ENCODE measurements at regions not wholly inside any gene's neighbourhood (a gene's known extent, or its start where the extent isn't known, plus 50 kb on each side); places are given as distances from the start of the nearest gene placed in this dataset.

DNA sequence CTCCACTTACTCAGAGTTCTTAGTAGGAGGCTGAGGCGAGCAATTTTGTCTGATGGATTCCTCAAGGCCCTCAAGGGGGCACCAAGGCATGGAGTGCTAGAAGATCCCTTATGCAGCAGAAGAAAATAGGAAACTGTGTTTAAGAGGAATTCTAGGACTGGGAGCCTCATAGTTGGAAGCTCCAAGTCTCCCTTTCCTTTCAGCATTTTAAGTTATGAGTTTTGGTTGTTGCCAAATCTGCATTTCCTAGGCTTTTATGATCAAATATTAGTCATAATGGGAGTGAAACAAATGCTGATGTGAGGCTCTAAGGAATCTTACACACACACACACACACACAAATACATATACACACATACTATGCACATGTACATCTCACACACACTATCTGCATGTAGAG is 714.0 kb downstream of the UTRN start:
- DNase-seq = no peak

DNA sequence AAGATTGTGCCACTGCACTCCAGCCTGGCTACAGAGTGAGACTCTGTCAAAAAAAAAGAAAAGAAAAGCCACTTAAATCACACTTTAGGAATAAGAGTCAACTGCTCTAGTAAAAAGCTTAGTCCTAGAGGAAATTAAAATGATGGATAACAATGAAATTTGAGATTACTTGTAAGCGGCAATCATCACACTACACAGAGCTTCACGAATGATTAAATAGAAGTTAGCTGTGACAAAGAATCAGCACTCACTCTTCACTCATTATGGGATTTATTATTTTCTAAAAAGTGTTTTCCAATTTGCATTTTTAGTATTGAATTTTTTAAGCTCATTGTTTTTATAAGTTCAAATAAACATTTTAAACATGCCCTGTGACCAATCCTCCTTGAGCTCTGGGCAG is 718.0 kb downstream of the UTRN start:
- DNase-seq = no peak

DNA sequence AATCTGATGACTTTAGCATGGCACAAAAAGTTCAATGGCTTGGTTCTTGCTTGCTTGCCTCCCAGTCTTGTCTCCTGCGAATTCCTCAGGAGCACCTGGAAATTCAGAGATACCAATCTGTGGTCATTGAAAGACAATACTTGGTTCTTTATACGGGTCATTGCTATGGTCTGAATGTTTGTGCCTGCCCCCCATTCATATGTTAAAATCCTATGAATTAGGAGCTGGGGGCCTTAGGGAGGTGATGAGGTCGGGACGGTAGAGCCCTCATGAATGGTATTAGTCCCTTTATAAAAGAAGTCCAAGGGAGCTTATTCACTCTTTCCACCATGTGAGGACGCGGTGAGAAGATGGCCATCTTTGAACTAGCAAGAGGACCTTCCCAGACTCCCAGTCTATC is 721.8 kb downstream of the UTRN start:
- no peak for DNase-seq

DNA sequence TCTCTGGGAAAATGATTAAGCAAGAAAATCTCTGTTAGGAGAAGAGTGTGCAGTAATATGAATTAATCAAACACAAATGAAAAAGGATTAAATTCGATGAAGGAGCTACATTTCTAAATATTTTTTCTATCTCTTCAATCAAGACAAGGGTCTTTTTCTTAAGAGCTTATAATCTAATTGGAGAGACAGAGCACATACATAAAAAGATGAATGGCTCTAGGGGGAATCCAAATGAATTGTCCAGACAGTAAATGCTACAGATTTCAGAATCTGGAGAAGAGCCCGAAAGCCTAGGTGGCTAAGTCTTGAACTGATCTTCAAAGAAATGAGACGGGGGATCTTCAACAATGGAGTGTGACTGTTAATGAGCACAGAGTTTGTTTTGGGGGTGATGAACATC is 723.6 kb downstream of the UTRN start:
- DNase-seq = no peak

DNA sequence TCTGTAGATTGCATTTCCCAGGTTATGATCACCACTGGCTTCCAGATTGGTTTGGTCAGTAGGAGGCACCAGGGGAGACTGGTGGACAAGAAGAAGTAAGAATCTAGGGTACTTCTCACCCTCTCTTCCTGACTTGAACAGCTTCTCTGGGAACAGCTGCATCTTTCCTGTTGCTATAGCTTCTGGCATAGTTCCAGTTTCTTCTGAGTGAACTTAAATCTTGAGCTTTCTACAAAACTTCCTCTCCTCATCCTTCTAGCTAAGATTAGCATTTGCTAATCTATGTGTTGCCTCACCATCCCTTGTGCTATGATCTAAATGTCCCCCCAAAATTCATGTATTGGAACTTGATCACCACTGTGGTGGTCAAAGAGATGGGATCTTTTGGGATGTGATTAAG is 724.6 kb downstream of the UTRN start:
- no peak for DNase-seq

DNA sequence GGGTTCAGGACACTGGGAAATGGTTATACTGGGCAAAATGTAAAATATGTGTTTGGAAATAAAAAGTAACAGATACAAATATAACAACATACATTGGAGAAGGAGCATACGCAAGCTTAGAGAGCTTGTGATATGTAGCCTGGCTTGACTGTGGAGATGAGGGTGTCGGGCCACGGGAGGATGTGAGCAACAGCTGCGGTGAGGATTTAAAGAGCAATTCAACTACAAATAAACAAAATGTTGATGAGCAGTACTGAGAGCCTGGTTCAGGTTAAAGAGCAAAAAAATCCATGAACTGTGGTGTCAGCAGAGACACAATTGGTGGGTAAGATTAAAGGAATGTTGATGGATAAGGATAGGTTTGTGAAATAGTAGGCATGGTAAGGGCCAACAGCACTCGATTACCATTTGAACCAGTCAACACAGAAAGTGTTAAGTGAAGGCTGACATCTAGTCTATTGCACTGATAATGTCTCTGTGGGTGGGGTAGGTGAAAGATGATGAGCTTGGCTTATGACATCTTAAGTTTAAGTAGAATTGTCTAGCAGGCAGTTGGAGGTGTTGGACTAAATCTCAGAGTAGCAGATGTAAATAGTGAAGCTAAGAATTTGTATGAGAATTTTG is 723.2 kb downstream of the EPM2A start:
- DNase-seq = no peak

DNA sequence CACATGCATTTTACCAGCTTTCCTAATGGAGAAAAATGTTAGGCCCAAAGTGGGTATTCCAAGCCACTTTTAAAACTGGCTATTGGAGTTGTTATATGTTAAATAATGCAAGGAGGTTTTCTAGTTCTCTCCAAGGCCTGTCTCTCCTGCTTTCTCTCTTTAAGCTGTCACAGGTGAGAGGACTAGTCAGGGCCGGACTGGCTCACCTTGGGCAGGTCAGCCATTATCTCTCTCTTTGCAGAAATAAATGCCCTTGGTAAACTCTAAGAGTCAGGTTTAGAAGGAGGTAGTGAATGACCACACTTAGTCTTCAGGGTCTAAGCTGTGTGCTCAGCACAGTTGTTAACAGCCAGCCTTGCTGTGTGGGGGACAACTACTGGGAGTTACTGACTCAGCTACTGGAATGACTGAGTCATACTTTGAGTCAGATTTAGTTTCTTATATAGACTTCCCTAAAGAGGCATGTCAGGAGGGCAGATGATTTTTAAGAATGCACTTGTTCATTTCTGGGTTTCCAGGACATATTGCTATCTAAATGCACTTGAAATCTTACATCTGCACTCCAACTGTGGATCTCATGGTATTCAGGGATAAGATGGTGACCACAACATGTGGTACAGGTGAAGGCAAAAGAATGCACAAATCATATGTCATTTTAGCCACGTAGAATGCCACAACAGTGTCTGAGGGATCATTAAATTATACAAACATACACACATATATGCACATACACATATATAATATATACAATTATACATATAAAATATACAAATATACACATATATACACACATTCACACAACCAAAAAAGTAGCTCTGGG is 719.4 kb downstream of the EPM2A start:
- peak; percentile 90 for DNase-seq

DNA sequence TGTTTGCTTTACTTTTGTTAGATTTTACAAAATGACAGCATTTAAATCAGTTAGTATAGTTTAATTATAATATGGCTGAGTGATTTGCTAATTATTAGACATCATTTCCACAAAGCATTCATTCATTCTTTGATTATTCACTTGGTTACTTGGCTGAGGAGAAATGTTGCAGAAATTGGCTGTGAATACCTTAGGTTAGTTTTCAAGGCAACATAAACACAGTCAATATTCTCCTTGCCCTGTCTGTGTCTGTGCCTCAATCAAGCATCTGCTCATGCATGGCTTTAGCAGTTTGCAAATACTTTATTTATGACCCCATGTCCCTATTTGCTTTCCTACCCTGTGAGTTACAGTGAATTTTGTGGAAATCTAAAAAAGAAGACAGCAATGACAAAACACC is 718.3 kb downstream of the EPM2A start:
- DNase-seq = no peak

DNA sequence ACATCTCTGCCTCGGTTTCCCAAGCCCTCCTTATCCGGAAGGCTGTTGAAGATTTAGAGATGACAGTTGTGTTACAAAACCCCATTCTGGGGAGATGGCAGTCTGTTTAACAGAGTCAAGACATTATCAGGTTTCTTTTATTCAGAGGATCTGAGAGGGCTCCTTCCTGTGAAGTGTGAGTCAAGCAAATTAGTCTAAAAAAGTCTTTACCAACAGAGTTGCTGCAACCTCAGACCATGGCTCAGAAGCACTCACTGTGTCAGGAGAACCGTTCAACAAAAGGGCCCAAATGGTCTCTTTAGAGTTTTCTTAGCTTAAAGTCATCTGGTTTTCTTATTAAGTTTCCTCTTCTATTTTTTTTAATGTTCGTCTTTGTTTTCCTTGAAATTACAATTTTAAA is 717.8 kb downstream of the EPM2A start:
- DNase-seq = no peak

DNA sequence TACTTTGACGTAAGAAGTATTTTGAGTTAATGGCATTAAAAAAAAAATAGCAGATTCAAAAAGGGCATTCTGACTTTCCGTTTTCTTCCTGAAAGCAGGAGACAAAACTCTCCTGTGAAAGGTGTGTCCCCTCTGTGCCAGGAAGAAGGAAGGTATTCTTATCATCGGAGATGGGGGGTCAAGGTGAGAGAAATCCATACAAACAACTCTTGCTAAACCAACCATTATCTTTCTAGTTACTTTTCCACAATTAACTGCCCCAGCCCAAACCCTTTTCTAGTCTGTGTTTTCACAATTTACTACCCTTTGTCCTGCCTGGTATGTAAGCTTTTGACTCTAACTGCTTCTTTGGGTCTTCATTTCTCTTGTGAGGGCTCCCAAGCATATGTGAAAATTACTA is 717.3 kb downstream of the EPM2A start:
- no peak for DNase-seq

DNA sequence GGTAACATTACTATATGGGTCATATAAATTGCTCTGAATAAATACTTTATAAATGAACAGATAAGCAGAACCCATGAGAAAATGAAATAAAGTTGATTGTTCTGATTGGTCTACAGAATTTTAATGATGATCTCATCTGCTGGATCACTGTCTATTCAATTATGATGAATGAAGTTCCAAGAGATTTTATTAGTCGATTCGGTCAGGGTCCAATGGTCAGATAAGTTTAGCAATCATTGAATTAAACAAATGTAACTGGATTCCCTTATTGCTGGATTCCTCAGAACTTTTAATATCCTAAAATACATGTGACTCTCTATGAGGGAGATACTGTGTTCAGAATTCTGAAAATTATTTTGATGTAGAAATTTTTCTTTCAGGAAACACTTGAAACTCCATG is 715.2 kb downstream of the EPM2A start:
- DNase-seq = no peak

DNA sequence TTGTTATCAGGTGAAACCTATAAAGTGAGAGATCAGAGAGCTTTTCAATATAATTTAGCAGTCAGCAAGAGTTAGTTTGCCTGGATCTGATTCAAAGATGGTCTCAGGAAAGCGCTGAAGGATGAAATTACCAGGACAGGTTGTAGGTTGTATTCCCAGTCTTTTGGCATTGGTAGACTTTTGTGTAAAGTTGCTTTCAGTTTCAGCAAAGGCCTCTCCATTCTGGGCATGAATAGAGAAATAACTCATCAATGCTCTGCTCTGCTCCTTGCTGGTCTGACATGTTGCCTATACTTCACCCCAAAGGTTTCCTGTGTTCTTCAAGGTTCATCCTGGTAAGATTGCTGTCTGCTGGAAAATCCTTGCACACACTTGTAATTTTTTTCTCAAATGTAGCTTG is 714.8 kb downstream of the EPM2A start:
- no peak for DNase-seq

DNA sequence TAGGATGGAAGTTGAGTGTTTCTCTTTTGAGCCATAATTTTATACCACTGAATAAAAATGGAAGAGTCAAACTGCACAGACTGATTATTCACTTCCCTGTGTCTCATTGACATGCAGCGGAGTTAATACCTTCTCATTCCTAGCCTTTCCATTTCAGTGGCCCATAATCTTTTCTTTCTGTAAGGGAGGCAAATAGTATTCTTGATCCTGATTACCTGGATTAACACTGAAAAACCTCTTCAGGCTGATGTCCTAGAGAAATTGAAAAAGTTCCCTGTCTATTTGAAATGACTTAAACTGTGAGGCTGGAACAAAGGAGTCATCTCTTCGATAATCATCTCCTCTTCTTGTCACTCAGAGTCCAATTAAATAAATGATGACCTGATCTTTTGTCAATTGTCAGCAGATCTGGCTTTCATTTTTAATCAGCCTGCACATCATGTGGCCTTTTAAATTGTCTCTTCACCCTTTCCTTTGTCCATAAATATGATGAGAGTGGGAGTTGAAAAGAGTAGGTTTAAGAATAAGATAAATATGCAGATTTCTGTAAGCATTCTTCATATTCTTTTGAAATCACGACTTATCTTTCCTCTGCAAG is 713.0 kb downstream of the EPM2A start:
- no peak for DNase-seq

DNA sequence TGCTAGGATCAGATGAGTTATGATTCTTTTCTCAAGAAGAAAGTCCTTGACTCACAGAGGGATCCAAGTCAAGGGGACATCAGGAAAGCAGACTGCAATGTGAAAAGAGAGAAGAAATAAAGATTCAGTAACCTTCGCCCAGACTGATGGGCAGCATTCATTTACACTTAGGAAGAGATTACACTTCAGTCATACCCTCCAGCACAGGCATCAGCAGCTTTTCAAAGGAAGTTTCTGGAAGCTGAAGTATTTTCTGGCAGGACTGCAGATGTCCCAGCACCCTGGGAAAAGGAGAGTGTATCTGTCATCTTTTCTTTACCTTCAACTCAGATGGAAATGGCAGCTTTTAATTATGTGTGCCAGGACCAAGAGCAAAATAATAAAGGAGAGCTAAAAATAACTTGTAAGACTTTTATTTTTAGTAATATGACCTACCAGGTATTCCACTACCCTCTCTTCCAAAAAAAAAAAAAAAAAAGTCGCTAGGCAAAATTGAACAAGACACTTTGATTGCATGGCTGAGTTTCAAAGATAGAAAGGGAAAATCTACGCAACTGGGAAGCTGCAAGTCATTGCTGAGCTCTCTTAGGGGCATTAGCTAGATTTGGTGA is 712.1 kb downstream of the EPM2A start:
- no peak for DNase-seq

DNA sequence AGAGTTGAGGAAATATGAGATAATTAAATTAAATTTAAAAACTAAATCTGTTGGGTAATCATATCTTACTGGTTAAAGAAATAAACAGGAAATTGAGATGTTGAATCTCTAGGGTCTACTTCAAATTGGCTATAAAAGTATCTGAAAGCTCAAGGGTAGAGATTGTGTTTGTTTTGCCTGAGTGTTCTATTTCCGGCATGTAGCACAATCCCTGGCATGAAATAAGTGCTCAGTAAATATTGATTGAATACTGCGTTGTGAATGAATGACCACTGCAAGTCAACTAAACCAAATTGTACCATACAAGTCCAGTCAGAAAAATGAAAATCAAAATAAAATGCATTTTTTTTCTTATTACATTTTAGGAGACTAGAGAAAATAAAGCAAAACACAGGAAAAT is 709.8 kb downstream of the EPM2A start:
- no peak for DNase-seq

DNA sequence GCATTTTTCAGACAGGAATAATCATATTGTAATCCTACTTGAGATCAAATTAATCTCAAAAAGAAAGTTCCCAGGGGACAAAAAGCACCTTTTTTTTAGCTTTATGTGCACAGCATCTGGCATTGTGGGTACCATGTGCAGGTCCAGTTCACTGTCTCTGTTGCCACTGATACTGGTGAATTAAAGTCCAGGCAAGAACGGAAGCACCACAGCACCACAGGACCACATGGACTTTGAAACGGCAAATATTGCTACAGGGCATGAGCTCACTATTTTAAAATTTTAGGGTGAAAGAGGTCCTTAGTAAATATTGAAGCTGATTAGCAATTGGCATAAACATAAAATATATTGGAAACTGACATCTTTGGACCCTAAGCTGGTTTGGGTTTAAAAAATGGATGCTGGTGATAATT is 709.0 kb downstream of the EPM2A start:
- DNase-seq = no peak

DNA sequence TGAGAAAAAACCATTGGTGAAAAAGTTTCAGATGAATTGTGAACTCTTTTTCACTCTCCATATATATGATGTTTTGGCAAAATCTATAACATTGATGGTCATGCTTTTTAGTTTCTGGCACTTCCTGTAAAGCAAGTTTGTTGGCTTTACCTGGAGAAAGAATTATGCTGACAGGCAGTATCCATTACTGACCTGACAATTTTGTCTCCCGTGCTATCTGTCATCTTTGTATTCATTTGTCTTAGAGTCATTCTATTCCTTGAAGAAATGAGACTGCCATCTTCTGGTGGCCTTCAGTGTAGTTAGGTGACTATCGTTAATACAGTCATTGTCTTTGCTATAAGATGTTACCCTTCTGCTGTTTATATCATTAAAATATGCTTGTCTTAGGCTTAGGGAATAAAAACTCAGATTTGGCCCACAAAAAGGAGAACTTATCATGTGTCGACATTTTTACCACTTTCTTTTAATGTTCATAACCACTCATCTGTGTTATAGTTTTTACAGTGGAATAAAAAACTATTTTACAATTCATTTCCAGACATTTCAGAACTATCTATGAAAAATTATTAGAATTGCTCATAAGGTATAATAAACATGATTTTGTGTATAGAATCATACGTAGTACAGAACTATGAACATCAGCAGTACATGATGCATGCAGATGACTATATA is 707.0 kb downstream of the EPM2A start:
- peak; percentile 62 for DNase-seq

DNA sequence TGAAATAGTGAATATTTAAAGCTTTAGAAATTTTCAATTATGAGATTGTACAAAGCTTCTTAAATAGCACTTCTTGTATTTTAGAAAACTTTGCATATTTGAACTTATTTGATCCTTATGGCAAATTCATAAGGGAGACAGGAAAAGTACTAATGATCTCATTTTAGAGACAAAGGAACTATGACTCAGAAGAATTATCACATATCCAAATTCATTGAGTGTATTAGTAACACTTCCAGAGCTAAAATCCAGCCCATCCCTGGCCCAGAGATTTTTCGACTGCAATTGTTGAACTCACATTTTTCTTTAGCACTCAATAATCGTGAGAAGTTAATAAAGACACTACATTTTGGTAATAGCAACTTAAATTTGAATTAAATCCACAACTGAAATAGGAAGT is 704.3 kb downstream of the EPM2A start:
- DNase-seq = no peak

DNA sequence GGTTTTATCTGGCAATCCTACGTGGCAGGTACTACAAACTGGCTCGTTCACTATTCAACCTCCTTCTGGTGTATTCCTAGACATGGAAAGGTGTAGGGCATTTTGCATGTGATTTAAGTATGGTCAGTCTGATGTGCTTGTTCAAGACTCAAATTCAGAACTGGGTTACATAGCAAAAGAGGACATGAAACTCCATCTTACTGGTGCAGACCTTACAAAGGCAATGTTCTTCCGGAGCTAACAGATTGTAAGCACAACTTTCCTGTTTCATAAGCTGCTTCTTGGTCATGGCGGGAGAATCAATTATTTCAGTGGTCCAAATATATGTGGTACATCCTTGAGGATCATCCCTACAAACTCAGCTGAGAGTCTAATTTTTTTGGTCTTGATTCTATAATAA is 703.4 kb downstream of the EPM2A start:
- no peak for DNase-seq

DNA sequence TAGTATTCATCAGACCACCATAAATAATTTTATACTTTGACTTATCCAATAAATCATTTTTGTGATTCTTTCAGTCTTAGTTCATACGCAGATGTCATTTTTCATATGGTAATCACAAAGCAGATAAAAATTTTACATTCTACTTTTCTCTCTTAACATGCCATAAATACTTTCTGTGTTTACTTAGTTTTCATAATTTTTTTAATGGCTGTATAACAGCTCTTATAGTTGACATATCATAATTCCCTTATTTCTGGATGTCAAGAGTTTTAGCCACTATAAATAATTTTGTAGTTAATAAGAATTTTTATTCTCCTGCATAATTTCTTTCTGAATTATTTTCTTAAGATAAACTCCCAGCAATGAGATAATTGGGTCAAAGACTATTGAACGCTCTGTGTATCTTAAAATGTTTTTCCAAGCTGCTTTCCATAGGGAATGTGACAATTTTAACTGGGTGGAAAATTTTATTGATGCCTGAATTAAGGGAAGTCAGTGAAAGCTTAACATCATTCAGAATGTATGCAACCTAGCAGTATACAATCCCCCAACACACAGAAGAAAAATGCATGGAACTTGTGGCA is 702.7 kb downstream of the EPM2A start:
- no peak for DNase-seq

DNA sequence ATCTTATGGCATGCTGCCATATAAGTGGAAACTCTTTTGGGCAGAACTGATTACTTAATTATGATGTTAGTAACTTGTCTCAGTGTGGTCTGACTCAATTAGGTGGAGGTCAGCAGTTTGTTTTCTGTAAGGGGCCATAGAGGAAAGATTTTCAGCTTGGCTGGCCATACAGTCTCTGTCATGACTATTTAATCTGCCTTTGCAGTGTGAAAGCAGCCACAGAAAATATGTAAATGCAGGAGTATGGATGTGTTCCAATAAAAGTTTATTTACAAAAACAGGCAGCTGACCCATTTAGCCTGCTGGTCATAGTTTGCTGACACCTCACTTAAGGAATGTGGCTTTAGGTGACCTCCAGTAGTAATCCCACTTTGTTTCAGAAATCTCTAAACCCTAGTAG is 700.7 kb downstream of the EPM2A start:
- DNase-seq = peak; percentile 58

DNA sequence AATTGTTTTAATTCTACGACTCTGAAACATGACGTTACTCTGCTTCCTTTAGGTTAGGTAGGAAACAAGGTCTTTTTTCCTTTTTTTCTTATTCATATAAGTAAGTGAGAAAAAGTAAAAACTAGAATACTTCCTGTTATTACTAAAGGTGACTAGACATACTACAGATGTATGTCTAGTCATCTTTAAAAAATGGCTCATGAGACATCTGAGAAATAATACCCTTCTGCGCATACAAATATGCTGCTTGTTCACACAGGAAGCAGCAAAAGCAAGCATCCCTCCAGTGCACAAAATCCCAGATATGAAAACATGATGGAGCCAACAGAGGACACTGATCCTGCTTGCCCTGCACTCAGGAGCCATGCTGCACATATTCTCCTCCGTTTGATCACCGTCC is 699.1 kb downstream of the EPM2A start:
- no peak for DNase-seq
